HL-60 (cell line): ENCODE measurements at regions not wholly inside any gene's neighbourhood (a gene's known extent, or its start where the extent isn't known, plus 50 kb on each side); places are given as distances from the start of the nearest gene placed in this dataset.

Experiments
- DNase-seq, 2 experiments: peaks; one replicate each; pipeline ENCODE4 v3.0.0-alpha.2; 2010 to 2020; ENCODE audit warnings: low read depth in 1 of 2, low spot score in 1 of 2
- H3K27ac ChIP-seq: fragments of 250-450 bp; sonication (Bioruptor Pico); replicated peaks from 2 replicates; pipeline ENCODE4 v1.5.1; 2020; ENCODE audit warnings: mild to moderate bottlenecking, moderate library complexity
- H3K27me3 ChIP-seq: fragments of 250-450 bp; sonication (Bioruptor Pico); 2 replicates; pipeline ENCODE4 v1.5.1; 2021; ENCODE audit warnings: mild to moderate bottlenecking, moderate library complexity; ENCODE audit not compliant: insufficient read depth, poor library complexity, severe bottlenecking
- H3K4me3 ChIP-seq: replicated peaks from 2 replicates; pipeline ENCODE4 v1.5.1; 2011; ENCODE audit warnings: mild to moderate bottlenecking, control low read depth, low read length; ENCODE audit not compliant: insufficient read depth
- GABPA ChIP-seq: IDR thresholded peaks from 2 replicates; pipeline ENCODE4 v1.6.1; 2012; ENCODE audit warnings: low read depth
- POLR2AphosphoS5 ChIP-seq: IDR thresholded peaks from 2 replicates; pipeline ENCODE4 v1.6.1; 2012; ENCODE audit warnings: low read depth
- REST ChIP-seq: IDR thresholded peaks from 2 replicates; pipeline ENCODE4 v1.6.1; 2012; ENCODE audit warnings: low read depth; ENCODE audit not compliant: insufficient replicate concordance
- SPI1 ChIP-seq: IDR thresholded peaks from 2 replicates; pipeline ENCODE4 v1.6.1; 2012; ENCODE audit warnings: low read depth, mild to moderate bottlenecking, borderline replicate concordance
- TF ChIP-seq, protein P1 (sequence below): IDR thresholded peaks from one replicate; pipeline ENCODE4 v1.5.1; 2011; ENCODE audit warnings: low read length, control low read depth, inconsistent platforms; ENCODE audit not compliant: insufficient read depth

DNA sequence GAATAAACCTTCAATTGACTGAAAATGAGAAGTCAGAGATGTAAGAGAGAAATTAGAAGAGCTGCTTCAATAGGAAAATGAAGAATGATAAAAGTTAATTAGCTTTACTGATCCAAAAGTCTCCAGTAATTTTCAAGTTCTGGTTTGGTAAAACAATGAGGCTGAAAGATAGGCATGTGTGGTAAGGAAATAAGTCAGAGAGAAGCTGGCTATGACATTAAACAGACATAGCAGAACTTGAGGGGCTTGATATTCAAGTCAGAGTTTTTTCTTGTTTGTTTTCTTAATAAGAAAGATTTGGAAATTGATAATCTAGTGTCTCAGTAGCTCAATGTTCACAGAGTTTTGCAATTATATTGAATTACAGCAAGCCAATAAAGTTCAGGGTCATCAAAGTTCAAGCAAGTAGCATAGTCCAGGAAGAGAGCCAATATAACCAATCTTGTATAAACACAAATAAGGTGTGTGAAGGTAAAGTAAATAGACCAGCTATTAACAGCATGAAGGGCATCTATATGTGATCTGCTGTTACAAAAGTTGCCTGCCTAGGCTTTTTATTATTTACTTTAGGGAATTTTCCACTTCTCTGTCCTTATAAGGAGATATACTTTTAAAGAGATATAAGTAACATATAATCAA, 1111.5 kb downstream of the TRHDE start:
- DNase-seq, result no peak
- TF ChIP-seq, protein P1, sequence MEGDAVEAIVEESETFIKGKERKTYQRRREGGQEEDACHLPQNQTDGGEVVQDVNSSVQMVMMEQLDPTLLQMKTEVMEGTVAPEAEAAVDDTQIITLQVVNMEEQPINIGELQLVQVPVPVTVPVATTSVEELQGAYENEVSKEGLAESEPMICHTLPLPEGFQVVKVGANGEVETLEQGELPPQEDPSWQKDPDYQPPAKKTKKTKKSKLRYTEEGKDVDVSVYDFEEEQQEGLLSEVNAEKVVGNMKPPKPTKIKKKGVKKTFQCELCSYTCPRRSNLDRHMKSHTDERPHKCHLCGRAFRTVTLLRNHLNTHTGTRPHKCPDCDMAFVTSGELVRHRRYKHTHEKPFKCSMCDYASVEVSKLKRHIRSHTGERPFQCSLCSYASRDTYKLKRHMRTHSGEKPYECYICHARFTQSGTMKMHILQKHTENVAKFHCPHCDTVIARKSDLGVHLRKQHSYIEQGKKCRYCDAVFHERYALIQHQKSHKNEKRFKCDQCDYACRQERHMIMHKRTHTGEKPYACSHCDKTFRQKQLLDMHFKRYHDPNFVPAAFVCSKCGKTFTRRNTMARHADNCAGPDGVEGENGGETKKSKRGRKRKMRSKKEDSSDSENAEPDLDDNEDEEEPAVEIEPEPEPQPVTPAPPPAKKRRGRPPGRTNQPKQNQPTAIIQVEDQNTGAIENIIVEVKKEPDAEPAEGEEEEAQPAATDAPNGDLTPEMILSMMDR, result no peak
- TF ChIP-seq REST (no peak), POLR2AphosphoS5 (no peak), SPI1 (no peak), GABPA (no peak)
- Histone ChIP-seq H3K4me3 (no peak overlapping the region), H3K27me3 (no peaks in the 10 kb centered on the region), H3K27ac (no peak overlapping the region)

- Histone ChIP-seq H3K27me3 (no peaks in the 10 kb centered on the region), H3K4me3 (no peak overlapping the region), H3K27ac (no peak overlapping the region)
- TF ChIP-seq SPI1, result no peak
- no peak for TF ChIP-seq GABPA
- TF ChIP-seq, protein P1, result no peak
- TF ChIP-seq POLR2AphosphoS5, result no peak
- no peak for TF ChIP-seq REST
- DNase-seq, result no peak
These were observed 1112.4 kb downstream of the TRHDE start for GRCh38 chr12:73384592-73384991.

DNA sequence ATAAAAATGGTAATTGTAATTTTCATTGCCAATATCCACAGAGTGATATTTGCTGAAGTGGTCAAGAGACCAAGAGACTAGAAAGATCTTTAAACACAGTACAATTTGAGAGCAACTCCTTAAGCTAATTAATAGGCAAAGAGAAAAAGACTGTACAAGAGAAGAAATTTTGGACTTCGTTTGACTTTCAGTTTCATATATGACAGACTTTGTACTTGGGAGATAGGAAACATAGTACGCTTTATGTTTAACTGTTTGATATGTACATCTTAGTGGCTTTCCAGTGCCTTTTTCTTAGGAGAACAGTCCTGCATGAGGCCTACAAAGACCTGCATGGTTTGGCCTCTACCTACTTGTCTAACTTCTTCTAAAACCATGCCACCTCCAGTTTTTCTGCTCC, 1118.1 kb downstream of the TRHDE start:
- TF ChIP-seq POLR2AphosphoS5, result no peak
- no peak for TF ChIP-seq REST
- no peak for TF ChIP-seq SPI1
- TF ChIP-seq GABPA, result no peak
- TF ChIP-seq, protein P1, result no peak
- no peak for DNase-seq
- Histone ChIP-seq H3K27me3 (no peaks in the 10 kb centered on the region), H3K4me3 (no peak overlapping the region), H3K27ac (no peak overlapping the region)
